HG03342 (cell line): ENCODE measurements at regions not wholly inside any gene's neighbourhood (a gene's known extent, or its start where the extent isn't known, plus 50 kb on each side); places are given as distances from the start of the nearest gene placed in this dataset.

Source experiments
- ATAC-seq: cut with Tn5 transposase; IDR thresholded peaks from one replicate; pipeline ENCODE4 v1.9.1; 2021; ENCODE audit warnings: mild to moderate bottlenecking, moderate library complexity; ENCODE audit not compliant: unreplicated experiment

GRCh38 chr17:36813357-36813756 is 123.9 kb upstream of the LHX1 start:
- no peak for ATAC-seq

- no peak for ATAC-seq
Observed at GRCh38 chr17:36813957-36814563, 123.2 kb upstream of the LHX1 start.

- no peak for ATAC-seq
Observed at GRCh38 chr17:36814958-36815357, 122.3 kb upstream of the LHX1 start.

GRCh38 chr17:36816214-36816906 is 120.9 kb upstream of the LHX1 start:
- ATAC-seq: no peak

GRCh38 chr17:36816907-36817288 is 120.4 kb upstream of the LHX1 start:
- ATAC-seq: no peak

GRCh38 chr17:36817483-36818048 is 119.7 kb upstream of the LHX1 start:
- ATAC-seq: no peak

- no peak for ATAC-seq
Observed at GRCh38 chr17:36818134-36818825, 119.0 kb upstream of the LHX1 start.

GRCh38 chr17:36823850-36824677 is 113.2 kb upstream of the LHX1 start:
- ATAC-seq: no peak

GRCh38 chr17:36824678-36825101 is 112.6 kb upstream of the LHX1 start:
- ATAC-seq: no peak

- ATAC-seq: no peak
Observed at GRCh38 chr17:36825113-36825512, 112.2 kb upstream of the LHX1 start.

GRCh38 chr17:36825521-36825920 is 111.8 kb upstream of the LHX1 start:
- no peak for ATAC-seq

GRCh38 chr17:36825951-36826350 is 111.3 kb upstream of the LHX1 start:
- no peak for ATAC-seq

GRCh38 chr17:36827081-36827480 is 110.2 kb upstream of the LHX1 start:
- no peak for ATAC-seq

GRCh38 chr17:36829676-36830075 is 107.6 kb upstream of the LHX1 start:
- no peak for ATAC-seq

- no peak for ATAC-seq
Observed at GRCh38 chr17:36833279-36833678, 104.0 kb upstream of the LHX1 start.

GRCh38 chr17:36835036-36835435 is 102.2 kb upstream of the LHX1 start:
- no peak for ATAC-seq

- no peak for ATAC-seq
Observed at GRCh38 chr17:36837195-36837938, 99.9 kb upstream of the LHX1 start.

GRCh38 chr17:36837939-36838272 is 99.4 kb upstream of the LHX1 start:
- no peak for ATAC-seq

GRCh38 chr17:36839256-36839655 is 98.0 kb upstream of the LHX1 start:
- ATAC-seq: no peak

GRCh38 chr17:36840796-36841195 is 96.5 kb upstream of the LHX1 start:
- no peak for ATAC-seq
